Suprapubic skin (tissue), 4 donors: ENCODE measurements at regions not wholly inside any gene's neighbourhood (a gene's known extent, or its start where the extent isn't known, plus 50 kb on each side); places are given as distances from the start of the nearest gene placed in this dataset.

Experiments
- DNase-seq, 2 donors: peaks; one replicate each; pipeline ENCODE4 v3.0.0-alpha.2; 2019; ENCODE audit warnings: low spot score in 2 of 2
- H3K27ac ChIP-seq: fragments of 200-600 bp; sonication (generic); one replicate; pipeline ENCODE4 v1.5.1; 2019
- H3K27me3 ChIP-seq: fragments of 200-600 bp; sonication (generic); one replicate; pipeline ENCODE4 v1.5.1; 2019
- H3K36me3 ChIP-seq: fragments of 200-600 bp; sonication (generic); one replicate; pipeline ENCODE4 v1.5.1; 2019
- H3K4me1 ChIP-seq: fragments of 200-600 bp; sonication (generic); one replicate; pipeline ENCODE4 v1.5.1; 2019
- H3K4me3 ChIP-seq: fragments of 200-600 bp; sonication (generic); one replicate; pipeline ENCODE4 v1.5.1; 2019; ENCODE audit warnings: mild to moderate bottlenecking
- H3K9me3 ChIP-seq: fragments of 200-600 bp; sonication (generic); one replicate; pipeline ENCODE4 v1.5.1; 2019
- EP300 ChIP-seq: sonication (generic); formaldehyde crosslinking; IDR thresholded peaks from one replicate; pipeline ENCODE4 v1.6.1; 2017; ENCODE audit warnings: antibody characterized with exemption
- POLR2A ChIP-seq, 2 donors: fragments of 450-650 bp; IDR thresholded peaks; one replicate each; pipeline ENCODE4 v1.6.1; 2017; ENCODE audit warnings: antibody characterized with exemption in 2 of 2, mild to moderate bottlenecking in 2 of 2, moderate library complexity in 2 of 2
- POLR2AphosphoS5 ChIP-seq, 3 donors: sonication (generic); formaldehyde crosslinking; IDR thresholded peaks; one replicate each; pipeline ENCODE4 v1.6.1; 2017; ENCODE audit warnings: antibody characterized with exemption in 3 of 3
- WGBS: methylation state at CpG from one replicate; pipeline ENCODE4 v1.1.5; 2018; 5-methylcytosine and 5-hydroxymethylcytosine counted together
- TF ChIP-seq, protein P1 (sequence below), 2 donors: fragments of 200-600 bp in 1 of 2; fragments of 450-650 bp in 1 of 2; sonication (generic) in 1 of 2; IDR thresholded peaks; one replicate each; pipeline ENCODE4 v1.5.1; 2016 to 2019; ENCODE audit warnings: antibody characterized with exemption in 2 of 2, mild to moderate bottlenecking in 1 of 2, moderate library complexity in 1 of 2

DNA sequence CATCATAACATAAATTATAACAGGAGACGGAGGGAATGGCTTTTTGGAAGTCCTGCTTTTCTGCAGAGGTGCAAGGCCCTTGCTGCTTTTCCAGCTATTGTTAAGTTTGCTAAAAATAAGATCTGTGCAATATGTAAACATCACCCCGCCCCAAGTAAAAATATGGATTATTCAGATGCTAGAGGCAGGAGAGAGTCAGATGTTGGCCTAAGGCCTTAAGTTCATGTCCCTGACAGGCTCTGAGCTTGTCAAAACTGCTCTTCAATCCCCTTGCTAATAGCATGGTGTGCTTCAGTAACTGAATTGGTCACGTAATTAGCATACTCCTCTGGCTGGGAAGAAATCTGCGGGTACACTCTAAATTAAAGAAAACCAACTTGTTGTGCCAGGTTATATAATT, 147.5 kb downstream of the BMP2 start:
- Histone ChIP-seq H3K27ac (no peak overlapping the region), H3K9me3 (no peaks in the 10 kb centered on the region), H3K27me3 (no peaks in the 10 kb centered on the region), H3K4me3 (no peak overlapping the region), H3K4me1 (no peaks in the 10 kb centered on the region), H3K36me3 (no peaks in the 10 kb centered on the region)
- DNase-seq, result no peak
- no peak for TF ChIP-seq EP300
- TF ChIP-seq, protein P1, sequence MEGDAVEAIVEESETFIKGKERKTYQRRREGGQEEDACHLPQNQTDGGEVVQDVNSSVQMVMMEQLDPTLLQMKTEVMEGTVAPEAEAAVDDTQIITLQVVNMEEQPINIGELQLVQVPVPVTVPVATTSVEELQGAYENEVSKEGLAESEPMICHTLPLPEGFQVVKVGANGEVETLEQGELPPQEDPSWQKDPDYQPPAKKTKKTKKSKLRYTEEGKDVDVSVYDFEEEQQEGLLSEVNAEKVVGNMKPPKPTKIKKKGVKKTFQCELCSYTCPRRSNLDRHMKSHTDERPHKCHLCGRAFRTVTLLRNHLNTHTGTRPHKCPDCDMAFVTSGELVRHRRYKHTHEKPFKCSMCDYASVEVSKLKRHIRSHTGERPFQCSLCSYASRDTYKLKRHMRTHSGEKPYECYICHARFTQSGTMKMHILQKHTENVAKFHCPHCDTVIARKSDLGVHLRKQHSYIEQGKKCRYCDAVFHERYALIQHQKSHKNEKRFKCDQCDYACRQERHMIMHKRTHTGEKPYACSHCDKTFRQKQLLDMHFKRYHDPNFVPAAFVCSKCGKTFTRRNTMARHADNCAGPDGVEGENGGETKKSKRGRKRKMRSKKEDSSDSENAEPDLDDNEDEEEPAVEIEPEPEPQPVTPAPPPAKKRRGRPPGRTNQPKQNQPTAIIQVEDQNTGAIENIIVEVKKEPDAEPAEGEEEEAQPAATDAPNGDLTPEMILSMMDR (IDR thresholded peaks at IDR 0.05), result no peak
- TF ChIP-seq POLR2AphosphoS5 (IDR thresholded peaks at IDR 0.05), result no peak
- TF ChIP-seq POLR2A (IDR thresholded peaks at IDR 0.05), result no peak
- 61% methylated on average over 4 of the region's 4 CpGs for WGBS

DNA sequence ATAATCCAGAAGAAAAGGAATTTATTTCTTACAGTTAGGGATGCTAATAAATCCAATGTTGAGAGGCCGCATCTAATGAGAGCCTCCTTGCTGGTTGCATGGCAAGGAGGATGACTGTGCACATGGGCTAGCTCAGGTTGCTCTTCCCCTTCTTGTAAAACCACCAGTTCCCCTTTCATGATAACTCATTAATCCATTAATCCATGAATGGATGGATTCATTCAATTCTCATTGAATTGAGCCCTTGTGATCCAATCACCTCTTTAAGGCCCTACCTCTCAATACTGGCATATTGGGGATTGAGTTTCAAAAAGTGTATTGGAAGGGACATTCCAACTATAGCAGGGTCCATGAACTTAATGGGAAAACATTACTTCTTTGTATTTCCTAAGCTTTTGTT, 149.5 kb downstream of the BMP2 start:
- Histone ChIP-seq H3K4me1 (peaks cover 19% of the 10 kb centered on the region), H3K36me3 (no peaks in the 10 kb centered on the region), H3K27me3 (no peaks in the 10 kb centered on the region), H3K4me3 (no peak overlapping the region), H3K27ac (no peak overlapping the region), H3K9me3 (no peaks in the 10 kb centered on the region)
- TF ChIP-seq POLR2A (IDR thresholded peaks at IDR 0.05) (no peak), POLR2AphosphoS5 (IDR thresholded peaks at IDR 0.05) (no peak), EP300 (no peak)
- TF ChIP-seq, protein P1 (IDR thresholded peaks at IDR 0.05), result no peak
- no peak for DNase-seq
- 97% methylated on average over 1 of the region's 1 CpG for WGBS

- H3K27me3 ChIP-seq, result no peaks in the 10 kb centered on the region
- H3K36me3 ChIP-seq, result no peaks in the 10 kb centered on the region
- H3K27ac ChIP-seq, result no peak overlapping the region
- no peak for DNase-seq
- WGBS, result 66% methylated on average over 6 of the region's 6 CpGs
- H3K4me3 ChIP-seq, result no peak overlapping the region
- peaks cover 22% of the 10 kb centered on the region for H3K4me1 ChIP-seq
- TF ChIP-seq POLR2AphosphoS5 (IDR thresholded peaks at IDR 0.05), result no peak
- no peak for TF ChIP-seq EP300
- TF ChIP-seq, protein P1 (IDR thresholded peaks at IDR 0.05), result no peak
- TF ChIP-seq POLR2A (IDR thresholded peaks at IDR 0.05), result no peak
- H3K9me3 ChIP-seq, result no peaks in the 10 kb centered on the region
Measured at GRCh38 chr20:6919792-6920468, 152.4 kb downstream of the BMP2 start.

GRCh38 chr20:6920991-6921613, 153.6 kb downstream of the BMP2 start:
- Histone ChIP-seq H3K4me1 (peaks cover 27% of the 10 kb centered on the region), H3K9me3 (no peaks in the 10 kb centered on the region), H3K4me3 (no peak overlapping the region), H3K27ac (no peak overlapping the region), H3K27me3 (no peaks in the 10 kb centered on the region), H3K36me3 (no peaks in the 10 kb centered on the region)
- TF ChIP-seq, protein P1 (IDR thresholded peaks at IDR 0.05), result no peak
- no peak for TF ChIP-seq EP300
- TF ChIP-seq POLR2A (IDR thresholded peaks at IDR 0.05), result no peak
- TF ChIP-seq POLR2AphosphoS5 (IDR thresholded peaks at IDR 0.05), result no peak
- 59% methylated on average over 9 of the region's 9 CpGs for WGBS
- DNase-seq, result no peak

- no peak overlapping the region for H3K27ac ChIP-seq
- H3K4me1 ChIP-seq, result peaks cover 27% of the 10 kb centered on the region
- no peak for DNase-seq
- TF ChIP-seq, protein P1 (IDR thresholded peaks at IDR 0.05), result no peak
- TF ChIP-seq POLR2AphosphoS5 (IDR thresholded peaks at IDR 0.05) (no peak), EP300 (no peak), POLR2A (IDR thresholded peaks at IDR 0.05) (no peak)
- 39% methylated on average over 1 of the region's 1 CpG for WGBS
- no peaks in the 10 kb centered on the region for H3K9me3 ChIP-seq
- H3K36me3 ChIP-seq, result no peaks in the 10 kb centered on the region
- H3K27me3 ChIP-seq, result no peaks in the 10 kb centered on the region
- H3K4me3 ChIP-seq, result no peak overlapping the region
Measured at GRCh38 chr20:6921717-6922386, 154.4 kb downstream of the BMP2 start.
